ENCODE measurements at regions not wholly inside any gene's neighbourhood (a gene's known extent, or its start where the extent isn't known, plus 50 kb on each side); places are given as distances from the start of the nearest gene placed in this dataset.

DNA sequence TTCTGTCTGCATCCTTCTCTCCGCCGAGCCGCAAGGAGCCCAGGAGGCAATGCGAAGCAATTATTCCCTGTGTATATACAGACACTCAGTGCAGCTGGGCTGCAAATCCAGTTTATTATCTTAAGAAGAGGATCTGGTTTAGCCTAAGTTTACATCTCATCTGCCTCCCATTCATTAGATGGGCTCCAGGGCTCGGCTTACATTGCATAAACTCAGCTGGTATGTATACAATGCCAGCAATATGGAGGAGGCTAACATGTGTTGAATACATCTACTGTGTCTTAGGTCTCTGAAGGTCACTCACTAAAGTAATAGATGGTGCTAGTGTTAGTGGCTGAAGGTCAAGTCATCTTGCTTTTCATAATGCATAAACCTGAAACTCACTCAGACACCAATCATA, 996.8 kb downstream of the KCNMA1 start:
- H3K4me3 ChIP-seq (ENCODE audit: low read depth, low read length): no peak overlapping the region
- DNase-seq (ENCODE audit: low read depth): no peak
- TF ChIP-seq, protein P1, sequence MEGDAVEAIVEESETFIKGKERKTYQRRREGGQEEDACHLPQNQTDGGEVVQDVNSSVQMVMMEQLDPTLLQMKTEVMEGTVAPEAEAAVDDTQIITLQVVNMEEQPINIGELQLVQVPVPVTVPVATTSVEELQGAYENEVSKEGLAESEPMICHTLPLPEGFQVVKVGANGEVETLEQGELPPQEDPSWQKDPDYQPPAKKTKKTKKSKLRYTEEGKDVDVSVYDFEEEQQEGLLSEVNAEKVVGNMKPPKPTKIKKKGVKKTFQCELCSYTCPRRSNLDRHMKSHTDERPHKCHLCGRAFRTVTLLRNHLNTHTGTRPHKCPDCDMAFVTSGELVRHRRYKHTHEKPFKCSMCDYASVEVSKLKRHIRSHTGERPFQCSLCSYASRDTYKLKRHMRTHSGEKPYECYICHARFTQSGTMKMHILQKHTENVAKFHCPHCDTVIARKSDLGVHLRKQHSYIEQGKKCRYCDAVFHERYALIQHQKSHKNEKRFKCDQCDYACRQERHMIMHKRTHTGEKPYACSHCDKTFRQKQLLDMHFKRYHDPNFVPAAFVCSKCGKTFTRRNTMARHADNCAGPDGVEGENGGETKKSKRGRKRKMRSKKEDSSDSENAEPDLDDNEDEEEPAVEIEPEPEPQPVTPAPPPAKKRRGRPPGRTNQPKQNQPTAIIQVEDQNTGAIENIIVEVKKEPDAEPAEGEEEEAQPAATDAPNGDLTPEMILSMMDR (conservative IDR thresholded peaks at IDR 0.05; ENCODE audit: low read depth, low read length): no peak

DNA sequence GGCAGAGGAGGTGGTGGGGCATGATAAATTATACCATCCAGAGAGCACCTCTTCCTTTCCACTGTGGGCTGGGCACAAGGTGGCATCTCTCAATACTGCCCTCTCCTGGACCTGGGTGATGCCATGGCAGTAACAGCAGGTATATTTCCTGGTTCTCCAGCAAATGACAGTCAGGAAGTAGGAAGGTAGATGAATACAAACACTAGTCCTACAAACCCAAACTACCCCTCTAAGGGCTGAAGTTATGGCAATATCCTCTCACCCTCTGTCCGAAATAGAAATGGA, 1004.9 kb downstream of the KCNMA1 start:
- H3K4me3 ChIP-seq (ENCODE audit: low read depth, low read length): no peak overlapping the region
- peak; percentile 7 for DNase-seq (ENCODE audit: low read depth)

DNA sequence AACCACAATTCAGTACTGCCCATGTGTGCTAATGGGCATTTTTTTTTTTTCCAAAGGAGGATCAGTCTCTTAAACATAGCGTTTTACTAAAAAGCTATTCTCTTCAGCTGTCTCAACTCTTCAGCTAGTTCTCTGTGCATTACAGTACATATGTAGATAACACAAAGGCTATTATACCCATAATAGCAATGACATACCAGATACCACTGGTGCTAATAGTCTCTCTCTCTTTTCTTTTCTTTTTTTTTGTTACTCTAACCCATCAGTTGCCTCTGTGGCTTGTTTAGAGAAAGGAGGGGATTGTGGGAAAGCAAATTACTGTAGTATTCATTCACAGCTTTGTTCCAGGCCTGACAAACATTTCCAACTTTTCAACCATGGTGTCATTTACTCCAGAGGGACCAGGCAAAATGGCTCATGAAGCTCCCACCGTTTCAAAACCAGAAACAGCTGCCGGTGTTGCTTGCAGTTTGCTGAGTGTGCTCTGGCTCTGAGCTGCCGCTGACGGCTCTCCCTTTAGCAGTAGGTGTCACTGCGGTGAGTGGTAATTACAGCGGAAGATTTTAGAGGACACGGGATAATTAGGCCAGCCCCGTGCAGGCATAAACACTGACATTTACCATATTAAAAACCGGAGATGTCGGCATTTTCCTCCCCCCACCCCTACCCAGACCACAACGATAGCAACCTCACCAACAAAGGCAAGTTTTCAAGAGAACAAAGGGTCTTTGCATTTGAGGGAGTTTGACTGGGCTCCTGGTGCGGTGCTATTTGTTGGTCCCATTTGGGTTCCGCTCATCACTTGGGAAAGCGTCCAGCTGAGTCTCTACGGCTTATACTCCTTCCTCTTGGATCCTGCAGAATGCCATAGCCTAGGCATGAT, 1005.5 kb downstream of the KCNMA1 start:
- H3K4me3 ChIP-seq (ENCODE audit: low read depth, low read length): no peak overlapping the region
- TF ChIP-seq, protein P1 (conservative IDR thresholded peaks at IDR 0.05; ENCODE audit: low read depth, low read length): no peak
- DNase-seq (ENCODE audit: low read depth): peak; percentile 9

More for the DNA sequence above, 1004.9 kb downstream of the KCNMA1 start:
- TF ChIP-seq, protein P1 (conservative IDR thresholded peaks at IDR 0.05; ENCODE audit: low read depth, low read length): peak; percentile 47

DNA sequence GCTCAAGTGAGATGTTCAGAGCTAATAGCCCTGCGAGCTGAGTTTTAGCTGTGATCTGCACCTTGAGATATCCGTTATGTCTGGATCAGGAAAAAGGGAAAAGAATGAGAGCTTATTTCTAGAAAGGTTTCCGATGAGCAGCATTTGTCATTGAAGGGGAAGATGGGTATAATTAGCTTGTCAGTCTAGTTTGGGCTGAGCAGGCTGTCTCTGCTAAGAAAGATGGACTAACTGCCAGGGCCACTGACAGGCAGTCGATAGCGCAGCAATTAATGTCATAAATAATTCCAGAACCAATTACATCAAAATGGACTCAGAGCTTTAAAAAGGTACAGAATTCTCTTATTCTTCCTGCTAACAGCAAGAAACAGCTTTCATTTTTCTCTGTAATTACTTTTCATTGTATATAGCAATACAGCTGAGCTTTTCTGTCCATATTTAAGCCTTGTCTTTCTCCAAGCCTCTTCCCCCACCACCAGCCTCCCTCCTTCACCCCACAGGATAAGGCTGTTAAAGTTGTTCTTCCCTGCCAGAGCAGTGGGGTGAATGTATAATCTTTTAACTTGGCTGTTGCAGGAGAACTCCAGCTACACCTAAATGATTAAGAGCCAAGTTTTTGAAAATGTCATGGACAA, 1006.5 kb downstream of the KCNMA1 start:
- DNase-seq (ENCODE audit: low read depth): no peak
- TF ChIP-seq, protein P1 (conservative IDR thresholded peaks at IDR 0.05; ENCODE audit: low read depth, low read length): no peak
- H3K4me3 ChIP-seq (ENCODE audit: low read depth, low read length): no peak overlapping the region

DNA sequence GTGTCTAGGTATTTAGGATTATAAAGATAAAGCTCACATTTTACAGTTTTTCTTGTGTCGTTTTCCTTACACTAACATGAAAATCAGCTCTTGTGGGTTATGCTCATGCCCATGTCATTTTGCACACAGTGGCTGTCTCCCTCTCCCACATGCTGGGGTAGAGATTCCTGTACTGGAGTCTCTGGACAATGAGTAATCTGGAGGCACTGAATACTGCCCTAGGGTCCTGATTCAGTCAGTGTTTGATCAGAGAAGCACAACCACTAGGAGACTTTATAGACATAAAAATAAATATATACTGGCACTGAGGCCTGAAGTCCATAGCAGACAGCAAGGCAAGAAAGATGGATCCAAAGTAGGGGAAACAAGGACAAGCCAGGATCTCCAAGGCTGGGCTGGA, 1008.8 kb downstream of the KCNMA1 start:
- TF ChIP-seq, protein P1 (conservative IDR thresholded peaks at IDR 0.05; ENCODE audit: low read depth, low read length): no peak
- DNase-seq (ENCODE audit: low read depth): no peak
- no peak overlapping the region for H3K4me3 ChIP-seq (ENCODE audit: low read depth, low read length)

DNA sequence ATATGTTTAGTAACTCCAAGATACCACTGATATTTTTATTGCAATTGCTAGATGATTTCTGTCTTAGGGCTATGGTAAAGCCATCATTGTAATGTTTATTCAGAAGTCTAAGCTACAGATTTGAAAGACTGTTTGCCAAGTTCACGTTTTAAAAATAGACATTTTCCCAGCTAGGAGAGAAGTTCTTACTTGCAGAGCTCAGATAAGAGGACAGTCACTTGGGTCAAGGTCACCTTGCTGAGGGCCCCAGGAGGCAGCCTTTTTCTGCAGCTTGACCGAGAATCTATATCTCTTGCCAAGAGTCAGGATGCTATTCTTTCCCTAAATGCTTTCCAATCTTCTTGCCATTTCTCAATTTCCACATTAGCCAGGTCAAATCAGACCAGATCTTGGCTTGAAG, 1011.2 kb downstream of the KCNMA1 start:
- H3K4me3 ChIP-seq (ENCODE audit: low read depth, low read length): no peak overlapping the region
- TF ChIP-seq, protein P1 (conservative IDR thresholded peaks at IDR 0.05; ENCODE audit: low read depth, low read length): no peak
- no peak for DNase-seq (ENCODE audit: low read depth)
